ENCODE measurements at regions not wholly inside any gene's neighbourhood (a gene's known extent, or its start where the extent isn't known, plus 50 kb on each side); places are given as distances from the start of the nearest gene placed in this dataset.

DNA sequence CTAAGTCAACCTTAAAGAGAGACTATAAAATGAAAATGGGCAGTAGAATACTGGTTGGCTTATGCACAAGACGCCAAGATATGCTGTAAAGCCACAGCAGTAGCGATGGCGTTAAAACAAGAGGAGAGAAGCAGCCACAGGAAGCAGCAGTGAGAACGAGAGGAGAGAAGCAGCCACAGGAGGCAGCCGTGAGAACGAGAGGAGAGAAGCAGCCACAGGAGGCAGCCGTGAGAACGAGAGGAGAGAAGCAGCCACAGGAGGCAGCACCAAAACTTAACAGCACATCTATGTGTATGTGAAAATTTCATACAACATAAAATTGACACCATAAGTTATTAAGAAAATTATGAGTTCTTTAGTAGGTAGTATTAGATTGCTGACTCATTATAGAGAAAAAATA lies 2318.6 kb upstream of the ACO1 start:
- TF ChIP-seq CTCF (IDR thresholded peaks at IDR 0.05; ENCODE audit: low read length) (no peak), EZH2 (optimal IDR thresholded peaks at IDR 0.05; ENCODE audit: low read depth, low read length) (no peak), EZH2phosphoT487 (IDR thresholded peaks at IDR 0.05; ENCODE audit: low read length) (no peak)
